HCT116 (cell line): ENCODE measurements at regions not wholly inside any gene's neighbourhood (a gene's known extent, or its start where the extent isn't known, plus 50 kb on each side); places are given as distances from the start of the nearest gene placed in this dataset.

ENCODE experiments used
- ATAC-seq: fragments of 200-7000 bp; cut with Tn5 transposase; 2 replicates; pipeline ENCODE4 v1.9.1; 2020; ENCODE audit warnings: mild to moderate bottlenecking, moderate library complexity
- BruUV-seq: library from RNA; stranded (reverse); fragments of 400-500 nt; replicated peaks from 2 replicates; lab custom pipeline; 2021; lab: Mats Ljungman, UMichigan
- CTCF ChIA-PET: fragments of 300-600 bp; sonication (Branson Sonifier 250); formaldehyde crosslinking; loops from one replicate; lab custom pipeline; 2021; ENCODE audit warnings: antibody characterized with exemption; lab: Charles Lee
- POLR2A ChIA-PET: fragments of 300-600, 350-600 bp; sonication (Branson Sonifier 250); formaldehyde crosslinking; loops from one replicate; lab custom pipeline; 2021; ENCODE audit warnings: antibody characterized with exemption; lab: Charles Lee
- RAD21 ChIA-PET, 2 experiments: fragments of 300-600 bp; sonication (Branson Sonifier 250); formaldehyde crosslinking; loops; one replicate each; lab custom pipeline; 2023; ENCODE audit warnings: low total read pairs in 2 of 2; ENCODE audit not compliant: uncharacterized antibody in 2 of 2, unreplicated experiment in 2 of 2, low non-redundant PET in 1 of 2; lab: Charles Lee
- DNase-seq: peaks from one replicate; pipeline ENCODE4 v3.0.0-alpha.2; 2010; ENCODE audit warnings: low read depth, low spot score
- H2AFZ ChIP-seq: fragments of 200-600 bp; shearing (Covaris generic), sonication (generic); 2 replicates; pipeline ENCODE4 v1.6.1; 2017; ENCODE audit warnings: low read depth, mixed run types, mixed read lengths, antibody characterized with exemption, low read length; ENCODE audit not compliant: poor library complexity, severe bottlenecking
- H3K27ac ChIP-seq: 2 replicates; pipeline ENCODE4 v1.5.1; 2012; ENCODE audit warnings: low read depth, low read length
- H3K27me3 ChIP-seq: fragments of 200-600 bp; sonication (generic); 2 replicates; pipeline ENCODE4 v1.6.1; 2016; ENCODE audit warnings: mixed run types, low read length, mixed read lengths; ENCODE audit not compliant: insufficient read depth
- H3K36me3 ChIP-seq, 2 experiments: fragments of 200-500 bp in 1 of 2; fragments of 200-600 bp in 1 of 2; sonication (Bioruptor generic) in 1 of 2; sonication (generic) in 1 of 2; 2 replicates each; pipeline versions ENCODE4 v1.5.1 to v1.6.1; 2014 to 2016; ENCODE audit warnings: low read length in 2 of 2, inconsistent platforms in 1 of 2, mixed read lengths in 1 of 2, mixed run types in 1 of 2; ENCODE audit not compliant: insufficient read depth in 2 of 2, control insufficient read depth in 1 of 2
- H3K4me1 ChIP-seq, 2 experiments: fragments of 200-600 bp in 1 of 2; sonication (generic) in 1 of 2; 2 replicates each; pipeline versions ENCODE4 v1.5.1 to v1.6.1; 2012 to 2017; ENCODE audit warnings: low read length in 2 of 2, inconsistent platforms in 1 of 2, mild to moderate bottlenecking in 1 of 2, mixed read lengths in 1 of 2, mixed run types in 1 of 2, moderate library complexity in 1 of 2; ENCODE audit not compliant: insufficient read depth in 2 of 2, control insufficient read depth in 1 of 2
- H3K4me2 ChIP-seq: fragments of 200-600 bp; sonication (generic); 2 replicates; pipeline ENCODE4 v1.6.1; 2017; ENCODE audit warnings: mixed run types, low read length, mixed read lengths
- H3K4me3 ChIP-seq, 2 experiments: fragments of 200-600 bp in 1 of 2; sonication (generic) in 1 of 2; replicated peaks in 1 of 2; 2 replicates each; pipeline ENCODE4 v1.5.1; 2011 to 2016; ENCODE audit warnings: low read length in 2 of 2, control low read depth in 1 of 2, low read depth in 1 of 2, mild to moderate bottlenecking in 1 of 2, mixed read lengths in 1 of 2, mixed run types in 1 of 2
- H3K79me2 ChIP-seq: fragments of 200-600 bp; sonication (generic); 2 replicates; pipeline ENCODE4 v1.6.1; 2017; ENCODE audit warnings: mild to moderate bottlenecking, mixed run types, low read length, moderate library complexity, mixed read lengths; ENCODE audit not compliant: insufficient read depth
- H3K9ac ChIP-seq: fragments of 200-600 bp; sonication (generic); 2 replicates; pipeline ENCODE4 v1.6.1; 2016; ENCODE audit warnings: low read length, mixed read lengths
- H3K9me2 ChIP-seq: fragments of 200-600 bp; sonication (generic), shearing (Covaris generic); 2 replicates; pipeline ENCODE4 v1.6.1; 2017; ENCODE audit warnings: mixed run types, mild to moderate bottlenecking, moderate library complexity; ENCODE audit not compliant: insufficient read depth
- H3K9me3 ChIP-seq, 2 experiments: fragments of 200-500 bp in 1 of 2; fragments of 200-600 bp in 1 of 2; sonication (Bioruptor generic) in 1 of 2; sonication (generic) in 1 of 2; 2 replicates each; pipeline ENCODE4 v1.6.1; 2014 to 2017; ENCODE audit warnings: low read length in 2 of 2, mixed read lengths in 2 of 2, inconsistent platforms in 1 of 2, low read depth in 1 of 2, mild to moderate bottlenecking in 1 of 2, mixed run types in 1 of 2, moderate library complexity in 1 of 2; ENCODE audit not compliant: control insufficient read depth in 1 of 2, insufficient read depth in 1 of 2
- H4K20me1 ChIP-seq: fragments of 200-600 bp; sonication (generic), shearing (Covaris generic); 2 replicates; pipeline ENCODE4 v1.6.1; 2017; ENCODE audit warnings: mixed run types, mild to moderate bottlenecking, moderate library complexity; ENCODE audit not compliant: insufficient read depth
- CEBPB ChIP-seq: IDR thresholded peaks from 2 replicates; pipeline ENCODE4 v1.6.1; 2012; ENCODE audit warnings: low read depth
- EGR1 ChIP-seq: IDR thresholded peaks from 2 replicates; pipeline ENCODE4 v1.6.1; 2012; ENCODE audit warnings: low read depth
- EZH2 ChIP-seq: fragments of 200-600 bp; sonication (generic); IDR thresholded peaks from 2 replicates; pipeline ENCODE4 v1.6.1; 2017; ENCODE audit warnings: antibody characterized with exemption, mixed run types
- EZH2phosphoT487 ChIP-seq: fragments of 200-600 bp; IDR thresholded peaks from 2 replicates; pipeline ENCODE4 v1.6.1; 2018; ENCODE audit warnings: antibody characterized with exemption, borderline replicate concordance
- FOSL1 ChIP-seq: IDR thresholded peaks from 2 replicates; pipeline ENCODE4 v1.6.1; 2012; ENCODE audit warnings: low read depth
- JUND ChIP-seq: IDR thresholded peaks from 2 replicates; pipeline ENCODE4 v1.6.1; 2012
- POLR2A ChIP-seq: IDR thresholded peaks from 2 replicates; pipeline ENCODE4 v1.7.0; 2011; ENCODE audit warnings: borderline replicate concordance; ENCODE audit not compliant: insufficient read depth, insufficient read length; ENCODE audit errors: extremely low read depth
- POLR2AphosphoS5 ChIP-seq: IDR thresholded peaks from 2 replicates; pipeline ENCODE4 v1.6.1; 2011; ENCODE audit warnings: mild to moderate bottlenecking, low read depth, low read length, moderate library complexity
- RAD21 ChIP-seq: IDR thresholded peaks from 2 replicates; pipeline ENCODE4 v1.6.1; 2012; ENCODE audit warnings: low read depth, mild to moderate bottlenecking
- SIN3A ChIP-seq: IDR thresholded peaks from 2 replicates; pipeline ENCODE4 v1.6.1; 2012; ENCODE audit warnings: low read depth
- SP1 ChIP-seq: IDR thresholded peaks from 2 replicates; pipeline ENCODE4 v1.6.1; 2012; ENCODE audit warnings: low read depth
- SRF ChIP-seq: IDR thresholded peaks from 2 replicates; pipeline ENCODE4 v1.6.1; 2012; ENCODE audit warnings: low read depth
- TCF7L2 ChIP-seq: IDR thresholded peaks from 2 replicates; pipeline ENCODE4 v1.7.0; 2011; ENCODE audit warnings: borderline replicate concordance, inconsistent platforms; ENCODE audit not compliant: insufficient read depth, insufficient read length; ENCODE audit errors: extremely low read depth
- YY1 ChIP-seq: IDR thresholded peaks from 2 replicates; pipeline ENCODE4 v1.6.1; 2011; ENCODE audit warnings: low read length, low read depth, moderate library complexity, mild to moderate bottlenecking; ENCODE audit not compliant: insufficient replicate concordance; ENCODE audit errors: extremely low read depth
- ZFX ChIP-seq: fragments of 450-650 bp; IDR thresholded peaks from 2 replicates; pipeline ENCODE4 v1.6.1; 2017
- ZNF274 ChIP-seq: fragments of 200-500 bp; sonication (Bioruptor generic); IDR thresholded peaks from 2 replicates; pipeline ENCODE4 v1.6.1; 2014; ENCODE audit warnings: mild to moderate bottlenecking, low read depth, low read length, inconsistent platforms
- intact Hi-C: fragments of 100-400 bp; cut with micrococcal nuclease; formaldehyde crosslinking; loops from 2 replicates; pipeline ENCODE4 v1.10.0; 2022
- TF ChIP-seq, protein P1 (sequence below): IDR thresholded peaks from 2 replicates; pipeline ENCODE4 v1.6.1; 2012
- TF ChIP-seq, protein P2 (sequence below): IDR thresholded peaks from 2 replicates; pipeline ENCODE4 v1.6.1; 2012
- TF ChIP-seq, protein P3 (sequence below): IDR thresholded peaks from 2 replicates; pipeline ENCODE4 v1.6.1; 2011; ENCODE audit warnings: mild to moderate bottlenecking, low read length, moderate library complexity; ENCODE audit not compliant: insufficient replicate concordance; ENCODE audit errors: extremely low read depth

DNA sequence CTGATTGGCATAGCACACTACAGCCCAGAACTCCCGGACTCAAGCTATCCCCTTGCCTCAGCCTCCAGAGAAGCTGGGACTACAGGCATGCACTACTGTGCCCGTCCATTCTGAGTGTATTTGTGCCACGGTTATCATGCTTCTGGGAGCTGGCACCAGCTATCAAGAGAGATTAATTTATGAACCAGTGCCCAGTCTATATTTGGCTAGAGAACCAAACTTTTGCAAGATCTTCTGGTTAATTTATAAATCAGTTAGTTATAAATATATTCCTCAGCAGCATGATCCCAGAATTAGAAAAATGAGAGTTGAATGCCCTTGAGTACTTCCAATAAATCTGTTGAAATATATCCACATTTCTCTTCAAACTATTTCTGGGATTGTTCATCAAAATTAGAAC, 67.5 kb upstream of the OR5AN1 start:
- CTCF ChIA-PET, result no interaction called here
- POLR2A ChIA-PET, result no interaction called here
- Histone ChIP-seq H2AFZ (no peak overlapping the region), H3K4me2 (no peak overlapping the region), H3K4me1 (no peaks in the 10 kb centered on the region), H3K79me2 (no peaks in the 10 kb centered on the region), H3K4me3 (no peak overlapping the region), H3K9me3 (no peaks in the 10 kb centered on the region), H3K27ac (no peak overlapping the region), H3K27me3 (peaks cover 18% of the 10 kb centered on the region; the same call in 1 of the 2 replicates), H3K9me2 (no peaks in the 10 kb centered on the region), H3K36me3 (no peaks in the 10 kb centered on the region), H3K9ac (no peak overlapping the region), H4K20me1 (no peaks in the 10 kb centered on the region)
- TF ChIP-seq, protein P1, sequence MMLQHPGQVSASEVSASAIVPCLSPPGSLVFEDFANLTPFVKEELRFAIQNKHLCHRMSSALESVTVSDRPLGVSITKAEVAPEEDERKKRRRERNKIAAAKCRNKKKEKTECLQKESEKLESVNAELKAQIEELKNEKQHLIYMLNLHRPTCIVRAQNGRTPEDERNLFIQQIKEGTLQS, result no peak
- TF ChIP-seq EZH2phosphoT487 (no peak), JUND (no peak), RAD21 (no peak), SRF (no peak), TCF7L2 (no peak), YY1 (no peak), FOSL1 (no peak), POLR2AphosphoS5 (no peak), SIN3A (no peak), CEBPB (no peak), EZH2 (no peak), ZFX (no peak), SP1 (no peak), POLR2A (no peak), ZNF274 (no peak), EGR1 (no peak)
- TF ChIP-seq, protein P2, sequence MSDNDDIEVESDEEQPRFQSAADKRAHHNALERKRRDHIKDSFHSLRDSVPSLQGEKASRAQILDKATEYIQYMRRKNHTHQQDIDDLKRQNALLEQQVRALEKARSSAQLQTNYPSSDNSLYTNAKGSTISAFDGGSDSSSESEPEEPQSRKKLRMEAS, result no peak
- TF ChIP-seq, protein P3, sequence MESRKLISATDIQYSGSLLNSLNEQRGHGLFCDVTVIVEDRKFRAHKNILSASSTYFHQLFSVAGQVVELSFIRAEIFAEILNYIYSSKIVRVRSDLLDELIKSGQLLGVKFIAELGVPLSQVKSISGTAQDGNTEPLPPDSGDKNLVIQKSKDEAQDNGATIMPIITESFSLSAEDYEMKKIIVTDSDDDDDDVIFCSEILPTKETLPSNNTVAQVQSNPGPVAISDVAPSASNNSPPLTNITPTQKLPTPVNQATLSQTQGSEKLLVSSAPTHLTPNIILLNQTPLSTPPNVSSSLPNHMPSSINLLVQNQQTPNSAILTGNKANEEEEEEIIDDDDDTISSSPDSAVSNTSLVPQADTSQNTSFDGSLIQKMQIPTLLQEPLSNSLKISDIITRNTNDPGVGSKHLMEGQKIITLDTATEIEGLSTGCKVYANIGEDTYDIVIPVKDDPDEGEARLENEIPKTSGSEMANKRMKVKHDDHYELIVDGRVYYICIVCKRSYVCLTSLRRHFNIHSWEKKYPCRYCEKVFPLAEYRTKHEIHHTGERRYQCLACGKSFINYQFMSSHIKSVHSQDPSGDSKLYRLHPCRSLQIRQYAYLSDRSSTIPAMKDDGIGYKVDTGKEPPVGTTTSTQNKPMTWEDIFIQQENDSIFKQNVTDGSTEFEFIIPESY, result no peak
- RAD21 ChIA-PET, result no interaction called here
- DNase-seq (no peak), ATAC-seq (no peak)
- intact Hi-C loops, result no loop called here
- BruUV-seq, result no TSS peak
